ENCODE measurements at regions not wholly inside any gene's neighbourhood (a gene's known extent, or its start where the extent isn't known, plus 50 kb on each side); places are given as distances from the start of the nearest gene placed in this dataset.

- POLR2A ChIA-PET: no interaction called here
- CTCF ChIA-PET: no interaction called here
- no CpG with 5 or more reads among the region's 1 CpG for WGBS (ENCODE audit: insufficient coverage)
Observed at GRCh38 chr5:166046956-166047355, 2244.5 kb upstream of the WWC1 start.

GRCh38 chr5:166050531-166050930 lies 2240.9 kb upstream of the WWC1 start:
- no peak overlapping the region for H3K4me2 ChIP-seq (replicated peaks; ENCODE audit: low read depth, low read length, poor library complexity, severe bottlenecking)
- no peaks in the 10 kb centered on the region for H3K36me3 ChIP-seq (replicated peaks in 1 of 2; ENCODE audit: control extremely low read depth in 1 of 2, control insufficient read depth in 1 of 2, extremely low read depth in 1 of 2, insufficient read depth in 2 of 2, low read length in 1 of 2)
- no peaks in the 10 kb centered on the region for H4K20me1 ChIP-seq (ENCODE audit: control insufficient read depth, insufficient read depth, low read length, poor library complexity, severe bottlenecking)
- TF ChIP-seq EZH2 (IDR thresholded peaks at IDR 0.05; ENCODE audit: borderline replicate concordance, insufficient read depth, low read depth, low read length, poor library complexity, severe bottlenecking) (no peak), CTCF (IDR thresholded peaks at IDR 0.05) (no peak)
- DNase-seq (no peak), ATAC-seq (ENCODE audit: low read depth) (no peak)
- H3K9ac ChIP-seq (ENCODE audit: low read length): no peak overlapping the region
- H3K4me3 ChIP-seq (ENCODE audit: control extremely low read depth in 1 of 5, extremely low read depth in 1 of 5, insufficient read depth in 1 of 5, low read depth in 2 of 5, low read length in 4 of 5): no peak overlapping the region
- ChIA-PET CTCF (no interaction called here), POLR2A (no interaction called here)
- H3K27ac ChIP-seq (ENCODE audit: low read length in 2 of 2): no peak overlapping the region
- no peaks in the 10 kb centered on the region for H3K4me1 ChIP-seq (ENCODE audit: control insufficient read depth in 2 of 2, insufficient read depth in 2 of 2, low read length in 2 of 2)
- intact Hi-C loops (cut with micrococcal nuclease): no loop called here
- WGBS (ENCODE audit: insufficient coverage): no CpG with 5 or more reads among the region's 4 CpGs
- H3K4me1 Mint-ChIP-seq: no peaks in the 10 kb centered on the region
- peaks cover 3% of the 10 kb centered on the region for H3K9me3 Mint-ChIP-seq (ENCODE audit: insufficient read depth)
- H3K79me2 ChIP-seq (ENCODE audit: control insufficient read depth, insufficient read depth, low read length): no peaks in the 10 kb centered on the region
- no peak overlapping the region for H2AFZ ChIP-seq (ENCODE audit: insufficient read depth, low read depth, low read length, poor library complexity, severe bottlenecking)
- H3K27me3 Mint-ChIP-seq: no peaks in the 10 kb centered on the region
- H3K27me3 ChIP-seq (replicated peaks in 1 of 4; ENCODE audit: control extremely low read depth in 1 of 4, control insufficient read depth in 3 of 4, insufficient read depth in 4 of 4, low read length in 3 of 4): no peaks in the 10 kb centered on the region
- peaks cover 0 to 4% (median 0%) of the 10 kb centered on the region in 3 donors for H3K9me3 ChIP-seq (ENCODE audit: control extremely low read depth in 1 of 3, control insufficient read depth in 2 of 3, insufficient read depth in 1 of 3, low read length in 2 of 3)
- no peak overlapping the region for H3K27ac Mint-ChIP-seq
- no peak overlapping the region for H3K4me3 Mint-ChIP-seq

More at GRCh38 chr5:166046956-166047355, 2244.5 kb upstream of the WWC1 start:
- H3K4me3 Mint-ChIP-seq: no peak overlapping the region
- no peak overlapping the region for H3K27ac Mint-ChIP-seq
- Histone ChIP-seq H3K9me3 (ENCODE audit: control extremely low read depth in 1 of 3, control insufficient read depth in 2 of 3, insufficient read depth in 1 of 3, low read length in 2 of 3) (no peaks in the 10 kb centered on the region), H3K4me2 (replicated peaks; ENCODE audit: low read depth, low read length, poor library complexity, severe bottlenecking) (no peak overlapping the region), H3K79me2 (ENCODE audit: control insufficient read depth, insufficient read depth, low read length) (no peaks in the 10 kb centered on the region), H3K36me3 (replicated peaks in 1 of 2; ENCODE audit: control extremely low read depth in 1 of 2, control insufficient read depth in 1 of 2, extremely low read depth in 1 of 2, insufficient read depth in 2 of 2, low read length in 1 of 2) (no peaks in the 10 kb centered on the region), H4K20me1 (ENCODE audit: control insufficient read depth, insufficient read depth, low read length, poor library complexity, severe bottlenecking) (no peaks in the 10 kb centered on the region), H3K4me1 (ENCODE audit: control insufficient read depth in 2 of 2, insufficient read depth in 2 of 2, low read length in 2 of 2) (no peaks in the 10 kb centered on the region), H3K27me3 (replicated peaks in 1 of 4; ENCODE audit: control extremely low read depth in 1 of 4, control insufficient read depth in 3 of 4, insufficient read depth in 4 of 4, low read length in 3 of 4) (no peaks in the 10 kb centered on the region), H3K9ac (ENCODE audit: low read length) (no peak overlapping the region), H3K27ac (ENCODE audit: low read length in 2 of 2) (no peak overlapping the region), H3K4me3 (ENCODE audit: control extremely low read depth in 1 of 5, extremely low read depth in 1 of 5, insufficient read depth in 1 of 5, low read depth in 2 of 5, low read length in 4 of 5) (no peak overlapping the region), H2AFZ (ENCODE audit: insufficient read depth, low read depth, low read length, poor library complexity, severe bottlenecking) (no peak overlapping the region)
- no peaks in the 10 kb centered on the region for H3K4me1 Mint-ChIP-seq
- no peak for ATAC-seq (ENCODE audit: low read depth)
- DNase-seq: no peak
- no peaks in the 10 kb centered on the region for H3K27me3 Mint-ChIP-seq
- peaks cover 5% of the 10 kb centered on the region for H3K9me3 Mint-ChIP-seq (ENCODE audit: insufficient read depth)
- intact Hi-C loops (cut with micrococcal nuclease): no loop called here
- no peak for TF ChIP-seq EZH2 (IDR thresholded peaks at IDR 0.05; ENCODE audit: borderline replicate concordance, insufficient read depth, low read depth, low read length, poor library complexity, severe bottlenecking)
- no peak for TF ChIP-seq CTCF (IDR thresholded peaks at IDR 0.05)
